GM19467 (cell line): ENCODE measurements at regions not wholly inside any gene's neighbourhood (a gene's known extent, or its start where the extent isn't known, plus 50 kb on each side); places are given as distances from the start of the nearest gene placed in this dataset.

Source experiments
- ATAC-seq: cut with Tn5 transposase; IDR thresholded peaks from one replicate; pipeline ENCODE4 v1.9.1; 2021; ENCODE audit warnings: mild to moderate bottlenecking, moderate library complexity; ENCODE audit not compliant: unreplicated experiment

- ATAC-seq, result no peak
These were observed 531.9 kb downstream of the QKI start for GRCh38 chr6:163946437-163946836.

- no peak for ATAC-seq
These were observed 531.3 kb downstream of the QKI start for GRCh38 chr6:163945808-163946207.

DNA sequence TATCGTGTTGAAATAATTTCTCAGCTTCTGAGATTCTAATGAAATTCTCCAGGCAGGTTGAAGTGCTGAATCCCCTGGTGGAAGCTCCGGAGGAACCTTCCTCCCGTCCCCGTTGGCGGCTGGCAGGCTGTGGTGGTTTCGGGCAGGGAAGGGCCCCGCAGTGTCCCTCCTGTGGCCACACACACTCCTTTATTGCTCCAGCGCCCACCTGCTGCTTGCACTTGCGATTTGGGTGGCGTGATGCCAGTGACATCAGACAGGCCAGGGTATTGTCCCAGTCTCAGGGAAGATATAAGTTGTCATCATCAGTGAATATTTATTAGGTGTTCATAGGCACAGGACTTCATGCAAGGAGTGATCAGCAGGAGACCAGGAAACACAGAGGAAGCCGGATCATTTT is 530.4 kb downstream of the QKI start:
- no peak for ATAC-seq

DNA sequence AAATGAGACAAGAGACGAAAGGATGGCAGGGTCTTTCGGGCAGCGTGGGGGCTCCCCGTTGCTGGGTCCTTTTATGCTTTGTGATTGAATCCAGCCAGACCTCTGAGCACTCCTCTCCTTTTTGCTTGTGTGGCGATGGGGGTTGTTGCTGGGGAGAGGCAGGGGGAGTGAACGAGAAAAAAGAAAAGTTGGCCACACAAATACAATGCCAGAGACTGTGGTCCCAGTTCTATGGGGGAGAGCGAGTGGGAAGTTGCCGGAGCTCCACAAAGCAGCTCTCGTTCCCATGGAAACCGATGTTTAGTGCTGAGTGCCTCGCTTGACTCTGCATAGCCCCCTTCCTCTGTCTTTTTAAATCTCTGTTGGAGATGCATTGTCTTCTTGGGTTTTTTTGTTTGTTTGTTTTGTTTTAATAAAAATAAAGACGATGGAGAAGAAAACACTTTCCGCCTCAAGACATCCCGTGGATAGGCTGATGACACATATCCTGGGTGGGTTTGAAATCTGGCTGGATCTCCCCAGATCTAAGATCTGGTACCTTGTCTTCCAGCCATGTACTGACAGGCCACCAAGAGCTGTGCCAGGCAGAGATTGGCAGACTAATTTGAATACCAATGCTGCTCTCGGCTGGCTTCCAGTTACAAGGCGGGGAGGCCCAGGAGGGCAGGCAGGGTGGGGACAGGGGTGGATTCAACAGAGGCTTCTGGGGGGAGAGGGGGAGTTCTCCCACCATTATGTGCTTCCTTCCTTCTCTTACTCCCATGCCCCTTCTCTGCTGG is 529.3 kb downstream of the QKI start:
- ATAC-seq, result no peak

GRCh38 chr6:163942790-163943189 is 528.3 kb downstream of the QKI start:
- ATAC-seq, result no peak

GRCh38 chr6:163941624-163941976 is 527.1 kb downstream of the QKI start:
- ATAC-seq, result no peak

- no peak for ATAC-seq
These were observed 526.4 kb downstream of the QKI start for GRCh38 chr6:163940705-163941623.

DNA sequence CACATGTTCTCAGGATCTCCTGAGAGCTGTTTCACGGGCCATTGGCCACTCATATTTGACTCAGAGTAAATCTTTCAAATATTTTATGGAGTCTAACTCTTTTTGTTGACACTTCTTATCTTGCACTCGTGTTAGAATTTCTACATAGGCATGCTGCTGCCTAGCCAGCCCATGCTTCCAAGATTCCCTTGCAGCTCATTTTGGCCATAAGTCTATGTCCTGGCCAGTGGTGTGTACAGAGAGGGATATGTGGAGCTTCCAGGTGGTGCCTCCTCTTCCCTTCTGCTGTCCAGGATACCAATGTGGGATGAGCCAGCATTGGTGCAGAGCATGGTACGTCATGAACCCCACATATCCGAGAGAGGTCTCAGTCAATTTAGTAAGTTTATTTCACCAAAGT is 522.6 kb downstream of the QKI start:
- no peak for ATAC-seq

DNA sequence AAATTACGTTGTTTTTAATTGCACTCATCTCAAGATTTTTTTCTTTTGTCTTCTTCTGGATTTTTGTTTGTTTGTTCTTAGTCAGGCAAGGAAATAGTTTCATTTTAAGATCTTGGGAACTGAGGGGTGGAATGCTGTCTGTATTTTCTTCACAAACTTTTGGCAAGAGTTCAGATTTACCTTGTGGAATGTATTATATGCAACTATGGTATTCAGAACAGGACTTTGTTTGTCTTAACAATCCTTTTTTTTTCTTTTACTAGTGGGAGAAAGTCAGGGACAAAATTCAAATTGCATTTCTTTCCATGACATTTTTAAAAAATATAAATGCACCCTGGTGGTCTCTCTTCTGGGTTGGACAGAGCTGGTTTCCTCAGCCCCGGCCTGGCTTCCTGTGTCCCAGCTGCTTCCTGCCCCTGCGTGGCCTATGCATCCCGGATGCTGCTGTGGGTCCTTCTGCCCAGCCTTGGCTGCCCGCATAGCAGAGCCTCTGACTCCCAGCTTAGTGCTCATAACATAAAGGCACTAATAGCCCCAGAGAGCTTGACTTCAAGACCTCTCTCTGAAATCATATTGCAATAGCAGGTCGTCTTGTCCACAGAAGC is 520.7 kb downstream of the QKI start:
- ATAC-seq, result no peak

DNA sequence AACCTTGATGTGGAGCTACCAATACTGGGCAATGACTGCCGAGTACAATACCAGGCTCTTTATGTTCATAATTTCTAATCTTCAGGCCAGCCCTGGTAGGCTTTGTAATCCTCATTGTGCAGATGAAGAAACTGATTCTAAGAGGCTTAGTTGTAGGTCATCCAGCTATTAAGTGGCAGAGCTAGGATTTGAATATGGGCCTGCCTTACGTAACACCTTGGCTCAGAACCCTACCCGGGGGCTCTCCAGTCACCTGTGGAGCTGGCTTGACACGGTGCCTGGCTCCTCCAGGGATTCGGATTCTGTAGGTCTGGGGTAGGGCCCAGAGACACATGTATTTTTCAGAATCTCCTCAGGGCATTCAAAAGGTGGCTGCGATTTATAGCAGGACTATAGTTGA is 515.5 kb downstream of the QKI start:
- no peak for ATAC-seq

DNA sequence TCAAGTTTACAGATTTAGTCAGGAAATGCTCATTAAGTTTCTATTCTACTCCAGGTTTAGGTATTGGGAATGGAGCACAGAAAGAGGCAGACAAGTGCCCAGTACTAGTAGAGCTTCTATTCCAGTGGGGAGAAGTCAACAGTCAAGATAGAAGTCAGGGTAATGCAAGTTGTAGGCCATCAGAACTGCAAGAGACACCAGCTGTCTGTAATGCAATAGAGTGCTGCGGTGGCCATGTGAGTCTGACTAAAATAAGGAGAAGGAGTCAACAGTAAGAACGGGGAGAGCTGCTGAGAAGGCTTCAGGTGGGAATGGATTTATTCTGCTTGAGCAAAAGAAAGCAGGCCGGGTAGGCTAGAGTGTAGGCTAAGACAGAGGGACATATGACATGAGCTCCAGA is 515.0 kb downstream of the QKI start:
- no peak for ATAC-seq

DNA sequence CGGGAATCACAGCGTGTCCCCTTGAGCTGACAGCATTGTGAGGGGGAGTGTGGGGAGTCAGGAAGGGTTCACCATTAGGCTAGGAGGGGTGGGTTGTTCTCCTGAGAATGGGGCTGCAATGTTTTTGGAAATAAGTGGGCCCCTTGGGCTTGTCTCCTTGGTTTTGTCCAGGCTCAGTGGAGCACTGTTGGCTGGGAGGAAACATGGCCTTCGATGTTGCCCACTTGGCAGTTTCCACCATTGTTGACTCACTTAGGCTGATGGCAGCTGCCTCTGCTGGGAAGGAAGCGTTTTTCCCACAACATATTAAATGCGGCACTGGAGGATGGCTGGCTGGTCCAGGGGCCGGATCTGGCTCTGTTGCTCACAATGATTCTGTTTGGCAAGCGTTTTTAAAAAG is 512.1 kb downstream of the QKI start:
- no peak for ATAC-seq

DNA sequence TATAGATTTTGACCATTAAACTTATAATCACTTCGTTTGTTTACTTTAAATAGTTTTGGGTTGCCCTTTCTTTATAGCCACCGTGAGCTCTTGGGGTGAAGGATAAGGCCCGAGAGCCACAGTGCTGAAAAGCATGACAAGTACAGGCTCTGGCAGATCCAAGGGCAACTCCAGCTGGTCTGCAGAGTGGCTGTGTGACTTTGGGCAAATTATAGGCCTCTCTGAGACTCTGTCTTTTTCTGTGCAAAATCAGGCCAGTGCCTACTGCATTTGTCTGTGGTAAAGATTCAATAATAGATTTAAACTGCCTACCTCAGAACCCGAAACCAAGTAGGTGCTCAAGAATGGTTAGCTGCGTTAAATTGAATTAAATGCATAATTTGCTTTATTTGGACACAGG is 511.3 kb downstream of the QKI start:
- no peak for ATAC-seq

DNA sequence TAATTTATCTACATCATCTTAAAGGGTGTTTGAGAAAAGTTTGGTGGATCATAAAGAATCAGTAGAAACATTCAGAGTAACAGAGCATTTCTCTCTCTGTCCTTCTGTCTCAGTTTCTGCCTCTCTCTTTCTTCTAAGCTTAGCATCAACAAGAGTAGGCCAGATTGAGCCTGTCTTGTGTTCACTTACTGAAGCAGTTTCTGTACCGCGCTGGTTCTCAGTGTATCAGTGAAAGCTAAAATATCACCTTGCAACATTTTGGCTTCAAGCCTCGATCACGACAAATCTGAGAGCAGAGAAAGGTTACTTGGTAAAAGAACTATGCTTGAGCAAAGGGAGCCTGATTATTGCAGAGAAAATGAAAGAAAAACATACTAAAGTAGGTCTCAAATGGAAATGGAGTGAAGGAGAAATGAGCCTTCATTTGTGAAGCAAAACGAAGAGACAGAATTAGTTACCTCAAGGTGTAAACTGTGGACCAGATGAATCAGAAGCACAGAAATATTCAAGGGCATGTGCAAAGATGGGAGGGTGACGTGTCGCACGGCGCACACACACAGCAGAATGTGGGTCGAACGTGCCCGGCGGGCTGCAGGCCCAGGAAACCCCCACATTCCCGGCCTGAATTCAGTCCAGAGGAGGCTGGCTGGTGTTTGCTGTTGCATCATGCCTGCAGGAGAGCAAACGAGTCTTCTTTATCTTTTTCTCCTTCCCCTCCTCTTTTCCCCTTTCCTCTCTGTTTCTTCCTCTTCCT is 509.3 kb downstream of the QKI start:
- no peak for ATAC-seq

DNA sequence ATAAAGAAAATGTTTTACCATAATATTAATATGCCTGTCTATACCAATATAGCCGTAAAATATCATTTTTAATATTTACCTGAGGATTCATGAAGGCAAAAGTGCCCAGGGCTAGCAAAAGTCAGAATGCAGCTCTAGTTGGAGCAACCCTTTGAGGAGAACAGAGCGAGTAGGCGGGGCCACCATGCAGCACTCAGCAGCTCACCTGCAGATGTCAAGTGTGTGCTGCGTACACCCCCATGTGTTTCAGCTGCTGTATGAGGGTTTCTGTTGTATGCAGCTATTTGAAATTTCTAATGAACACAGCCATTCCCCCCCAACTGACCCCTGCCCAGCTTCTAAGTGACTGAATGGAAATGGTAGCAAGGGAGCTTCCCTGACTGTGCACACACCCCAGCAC is 508.0 kb downstream of the QKI start:
- no peak for ATAC-seq

DNA sequence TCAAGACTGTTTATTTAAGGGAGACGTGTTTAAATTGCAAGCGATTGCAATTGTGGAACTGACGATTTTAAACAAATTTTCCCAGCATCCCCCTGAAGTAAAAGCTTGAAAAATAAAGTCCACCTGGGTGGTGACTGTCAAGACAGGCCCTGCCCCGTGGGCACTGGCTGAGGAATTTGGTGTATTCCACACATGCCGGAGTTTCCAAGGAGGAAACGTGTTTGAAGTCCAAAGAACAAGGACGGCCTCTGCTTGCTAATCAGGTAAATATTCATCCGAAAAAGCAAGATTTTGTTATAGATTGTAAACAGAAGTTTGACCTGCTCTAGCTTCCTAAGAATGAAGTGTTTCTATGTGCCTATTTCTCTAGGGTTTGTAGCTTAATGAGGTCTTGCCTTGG is 505.1 kb downstream of the QKI start:
- ATAC-seq, result no peak

GRCh38 chr6:163916315-163917081 is 502.0 kb downstream of the QKI start:
- no peak for ATAC-seq

GRCh38 chr6:163915131-163915530 is 500.6 kb downstream of the QKI start:
- no peak for ATAC-seq

DNA sequence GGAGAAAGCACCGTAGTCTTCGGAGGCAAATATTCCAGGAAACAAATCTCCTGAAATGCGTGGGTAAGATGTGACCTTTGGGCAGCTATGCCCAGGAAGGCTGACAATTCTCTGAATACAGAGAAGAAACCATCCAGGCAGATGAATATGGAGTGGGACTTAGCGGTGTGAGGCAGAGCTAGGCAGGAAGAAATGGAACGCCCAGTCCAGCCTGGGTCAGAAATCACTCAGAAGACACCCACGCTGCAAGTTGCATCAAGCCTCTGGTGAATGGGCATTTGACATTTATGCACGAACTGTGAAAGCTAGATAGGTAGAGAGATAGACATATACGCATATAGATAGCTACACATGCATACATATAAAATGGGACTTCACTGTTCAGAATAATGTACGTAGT is 498.5 kb downstream of the QKI start:
- no peak for ATAC-seq

DNA sequence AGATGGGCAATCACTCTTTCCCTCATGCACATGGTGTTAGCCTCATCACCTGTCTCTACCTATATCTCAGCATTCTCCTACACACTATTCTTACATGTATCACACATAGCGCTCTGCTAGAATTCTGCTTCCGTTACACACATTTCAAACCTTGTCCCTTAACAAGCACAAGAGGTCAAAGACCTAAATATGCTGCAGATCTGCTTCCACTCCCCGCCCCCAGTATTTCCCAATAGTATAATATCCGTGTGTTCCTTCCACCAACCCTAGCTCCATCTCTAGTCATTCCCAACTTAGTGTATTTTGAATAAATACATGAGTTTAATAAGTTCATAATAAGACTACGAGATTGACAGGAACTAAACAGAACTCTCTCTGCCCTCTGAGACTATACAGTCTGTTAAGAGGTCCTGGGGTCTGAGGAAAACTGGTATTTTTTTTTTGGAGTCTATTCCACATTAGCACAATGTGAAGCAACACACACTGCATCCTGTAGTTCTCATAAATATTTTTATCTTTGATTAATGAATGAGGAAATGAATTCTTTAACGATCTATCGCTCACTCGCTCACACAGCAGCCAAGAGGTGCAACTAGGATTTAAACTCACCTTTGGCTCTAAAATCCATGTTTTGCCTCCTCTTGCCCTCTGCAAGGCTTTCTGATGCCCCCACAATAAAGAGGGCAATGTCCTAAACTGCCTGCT is 491.6 kb downstream of the QKI start:
- ATAC-seq, result no peak
